ENCODE measurements at regions not wholly inside any gene's neighbourhood (a gene's known extent, or its start where the extent isn't known, plus 50 kb on each side); places are given as distances from the start of the nearest gene placed in this dataset.
"Not testable (repeated sequence)": the region's sequence is repeated elsewhere in the genome, so short reads cannot be mapped to it uniquely, and the experiment has no call there.

- Histone ChIP-seq H4K8ac (replicated peaks; ENCODE audit: insufficient read length, low read depth, low read length) (no peak overlapping the region), H2BK12ac (ENCODE audit: insufficient read length, low read depth, low read length) (no peak overlapping the region), H2AFZ (ENCODE audit: low read length) (no peak overlapping the region), H3K9me3 (ENCODE audit: control insufficient read depth, low read depth, low read length) (no peaks in the 10 kb centered on the region), H3K4ac (ENCODE audit: low read depth, low read length) (no peak overlapping the region), H3K4me2 (ENCODE audit: insufficient read depth, insufficient read length, low read length) (no peak overlapping the region), H2BK120ac (ENCODE audit: low read depth, low read length, poor library complexity, severe bottlenecking) (no peak overlapping the region), H3K79me1 (ENCODE audit: insufficient read depth, low read depth, low read length, poor library complexity, severe bottlenecking) (no peaks in the 10 kb centered on the region), H3K14ac (ENCODE audit: insufficient read depth, low read length) (no peak overlapping the region), H3K27me3 (ENCODE audit: insufficient read depth, low read length) (no peaks in the 10 kb centered on the region), H3T11ph (ENCODE audit: low read length) (no peak overlapping the region), H4K91ac (ENCODE audit: insufficient read length, low read depth, low read length) (no peak overlapping the region), H2BK5ac (ENCODE audit: insufficient read length, low read length) (no peak overlapping the region), H3K9ac (ENCODE audit: extremely low read depth, insufficient read length, low read length) (no peak overlapping the region), H3K56ac (ENCODE audit: insufficient read length, low read depth, low read length) (no peak overlapping the region), H2BK20ac (ENCODE audit: low read depth, low read length, poor library complexity, severe bottlenecking) (no peak overlapping the region), H2BK15ac (ENCODE audit: low read depth, low read length) (no peak overlapping the region), H3K4me1 (ENCODE audit: insufficient read depth, low read length) (no peaks in the 10 kb centered on the region; the same call in 1 of the 2 replicates), H2AK5ac (ENCODE audit: insufficient read length, low read length) (no peak overlapping the region), H3K18ac (ENCODE audit: insufficient read length, low read depth, low read length) (no peak overlapping the region), H4K5ac (ENCODE audit: insufficient read length, low read depth, low read length) (no peak overlapping the region), H3K79me2 (ENCODE audit: insufficient read depth, low read length) (no peaks in the 10 kb centered on the region), H3K27ac (ENCODE audit: insufficient read length, low read depth, low read length) (no peak overlapping the region), H3K23me2 (ENCODE audit: insufficient read length, low read depth, low read length, poor library complexity, severe bottlenecking) (no peaks in the 10 kb centered on the region), H4K20me1 (ENCODE audit: control insufficient read depth, insufficient read depth, insufficient read length) (no peaks in the 10 kb centered on the region), H3K23ac (ENCODE audit: insufficient read length, low read depth, low read length) (no peak overlapping the region)
- H3K36me3 Mint-ChIP-seq (ENCODE audit: insufficient read depth in 1 of 3, low read depth in 3 of 3): peaks cover 0 to 23% (median 12%) of the 10 kb centered on the region in 3 experiments; a peak in 5 of 7 replicates
- peak overlapping the region in 1 of 2 experiments; percentile 21; a peak in 2 of 5 replicates for H3K4me3 Mint-ChIP-seq
- no peak for DNase-seq
- H3K4me1 Mint-ChIP-seq: peaks cover 18 to 22% of the 10 kb centered on the region in 2 experiments
- H3K27me3 Mint-ChIP-seq (ENCODE audit: low read depth): no peaks in the 10 kb centered on the region
- peaks cover 6 to 24% of the 10 kb centered on the region in 2 experiments; a peak in 4 of 5 replicates for H3K9me3 Mint-ChIP-seq
- WGBS (ENCODE audit: extremely low coverage, insufficient read length, low lambda C conversion rate): no CpG with 5 or more reads among the region's 4 CpGs
- peak; percentile 22; the same call in 1 of the 3 replicates for TF ChIP-seq CTCF (conservative IDR thresholded peaks at IDR 0.05)
- peak overlapping the region; percentile 17 to 87 (median 81); a peak in 5 of 7 replicates for H3K27ac Mint-ChIP-seq
Observed at GRCh38 chr6:15744818-15745402, 82.1 kb upstream of the DTNBP1 start.

- not testable (repeated sequence) for H3K4me3 Mint-ChIP-seq; H3K27ac ChIP-seq (ENCODE audit: insufficient read length, low read depth, low read length); H3K27me3 Mint-ChIP-seq (ENCODE audit: low read depth)
Observed at GRCh38 chr6:15742013-15742412, 79.2 kb upstream of the DTNBP1 start.

More at GRCh38 chr6:15742013-15742412, 79.2 kb upstream of the DTNBP1 start:
- not testable (repeated sequence) for H2AK5ac ChIP-seq (ENCODE audit: insufficient read length, low read length); DNase-seq; H3K56ac ChIP-seq (ENCODE audit: insufficient read length, low read depth, low read length); H3K4me2 ChIP-seq (ENCODE audit: insufficient read depth, insufficient read length, low read length); H2BK5ac ChIP-seq (ENCODE audit: insufficient read length, low read length); H3K79me1 ChIP-seq (ENCODE audit: insufficient read depth, low read depth, low read length, poor library complexity, severe bottlenecking); H2BK120ac ChIP-seq (ENCODE audit: low read depth, low read length, poor library complexity, severe bottlenecking); H3K4me1 ChIP-seq (ENCODE audit: insufficient read depth, low read length); H2BK15ac ChIP-seq (ENCODE audit: low read depth, low read length); H3T11ph ChIP-seq (ENCODE audit: low read length); H3K27ac Mint-ChIP-seq; H3K27me3 ChIP-seq (ENCODE audit: insufficient read depth, low read length); H3K9ac ChIP-seq (ENCODE audit: extremely low read depth, insufficient read length, low read length); H2BK12ac ChIP-seq (ENCODE audit: insufficient read length, low read depth, low read length); H3K14ac ChIP-seq (ENCODE audit: insufficient read depth, low read length); H4K8ac ChIP-seq (replicated peaks; ENCODE audit: insufficient read length, low read depth, low read length); H3K79me2 ChIP-seq (ENCODE audit: insufficient read depth, low read length); H3K23ac ChIP-seq (ENCODE audit: insufficient read length, low read depth, low read length); H2AFZ ChIP-seq (ENCODE audit: low read length); H3K23me2 ChIP-seq (ENCODE audit: insufficient read length, low read depth, low read length, poor library complexity, severe bottlenecking); H4K20me1 ChIP-seq (ENCODE audit: control insufficient read depth, insufficient read depth, insufficient read length); H3K9me3 ChIP-seq (ENCODE audit: control insufficient read depth, low read depth, low read length); H3K18ac ChIP-seq (ENCODE audit: insufficient read length, low read depth, low read length); H2BK20ac ChIP-seq (ENCODE audit: low read depth, low read length, poor library complexity, severe bottlenecking); H4K5ac ChIP-seq (ENCODE audit: insufficient read length, low read depth, low read length); H4K91ac ChIP-seq (ENCODE audit: insufficient read length, low read depth, low read length); H3K4ac ChIP-seq (ENCODE audit: low read depth, low read length)
- no CpG with 5 or more reads among the region's 1 CpG for WGBS (ENCODE audit: extremely low coverage, insufficient read length, low lambda C conversion rate)
- Mint-ChIP-seq H3K36me3 (ENCODE audit: insufficient read depth in 1 of 3, low read depth in 3 of 3) (peaks cover 0 to 26% (median 19%) of the 10 kb centered on the region in 3 experiments; a peak in 5 of 7 replicates), H3K9me3 (peaks cover 11 to 27% of the 10 kb centered on the region in 2 experiments), H3K4me1 (peaks cover 24 to 26% of the 10 kb centered on the region in 2 experiments)
